IPS-18c (cell line): ENCODE measurements at regions not wholly inside any gene's neighbourhood (a gene's known extent, or its start where the extent isn't known, plus 50 kb on each side); places are given as distances from the start of the nearest gene placed in this dataset.
"Not testable (repeated sequence)": the region's sequence is repeated elsewhere in the genome, so short reads cannot be mapped to it uniquely, and the experiment has no call there.

Experiments
- H3K4me3 ChIP-seq: 2 replicates; pipeline ENCODE4 v1.7.0; 2013; ENCODE audit warnings: low read depth, mild to moderate bottlenecking, low read length, moderate library complexity; ENCODE audit not compliant: insufficient read depth
- H3K9me3 ChIP-seq: one replicate; pipeline ENCODE4 v1.6.1; 2013; ENCODE audit warnings: mild to moderate bottlenecking, low read length, moderate library complexity; ENCODE audit not compliant: control insufficient read depth, insufficient read depth

GRCh38 chr7:115558161-115558560 lies 472.4 kb downstream of the TFEC start:
- H3K9me3 ChIP-seq = no peaks in the 10 kb centered on the region
- H3K4me3 ChIP-seq = no peak overlapping the region

- H3K9me3 ChIP-seq, H3K4me3 ChIP-seq: not testable (repeated sequence)
Observed at GRCh38 chr7:115557296-115557695, 473.3 kb downstream of the TFEC start.

- Histone ChIP-seq H3K4me3 (no peak overlapping the region), H3K9me3 (no peaks in the 10 kb centered on the region)
Observed at GRCh38 chr7:115552766-115553165, 477.8 kb downstream of the TFEC start.

GRCh38 chr7:115549910-115550309 lies 480.7 kb downstream of the TFEC start:
- no peak overlapping the region for H3K4me3 ChIP-seq
- H3K9me3 ChIP-seq = no peaks in the 10 kb centered on the region

- no peak overlapping the region for H3K4me3 ChIP-seq
- H3K9me3 ChIP-seq = no peaks in the 10 kb centered on the region
Observed at GRCh38 chr7:115548756-115549155, 481.8 kb downstream of the TFEC start.

- no peak overlapping the region for H3K4me3 ChIP-seq
- H3K9me3 ChIP-seq = no peaks in the 10 kb centered on the region
Observed at GRCh38 chr7:115546790-115547189, 483.8 kb downstream of the TFEC start.

- Histone ChIP-seq H3K9me3 (no peaks in the 10 kb centered on the region), H3K4me3 (no peak overlapping the region)
Observed at GRCh38 chr7:115533785-115534184, 496.8 kb downstream of the TFEC start.

- H3K9me3 ChIP-seq = no peaks in the 10 kb centered on the region
- H3K4me3 ChIP-seq = no peak overlapping the region
Observed at GRCh38 chr7:115526278-115526677, 504.3 kb downstream of the TFEC start.

GRCh38 chr7:115522174-115522573 lies 508.4 kb downstream of the TFEC start:
- Histone ChIP-seq H3K4me3 (no peak overlapping the region), H3K9me3 (no peaks in the 10 kb centered on the region)

GRCh38 chr7:115516341-115516740 lies 514.2 kb downstream of the TFEC start:
- Histone ChIP-seq H3K9me3 (no peaks in the 10 kb centered on the region), H3K4me3 (no peak overlapping the region)

- H3K9me3 ChIP-seq = no peaks in the 10 kb centered on the region
- H3K4me3 ChIP-seq = no peak overlapping the region
Observed at GRCh38 chr7:115511330-115511729, 519.2 kb downstream of the TFEC start.

GRCh38 chr7:115505136-115505535 lies 525.4 kb downstream of the TFEC start:
- Histone ChIP-seq H3K9me3 (no peaks in the 10 kb centered on the region), H3K4me3 (no peak overlapping the region)

GRCh38 chr7:115499956-115500355 lies 530.6 kb downstream of the TFEC start:
- Histone ChIP-seq H3K9me3 (no peaks in the 10 kb centered on the region), H3K4me3 (no peak overlapping the region)

- Histone ChIP-seq H3K9me3 (no peaks in the 10 kb centered on the region), H3K4me3 (no peak overlapping the region)
Observed at GRCh38 chr7:115496006-115496405, 534.6 kb downstream of the TFEC start.

GRCh38 chr7:115494529-115495147 lies 535.9 kb downstream of the TFEC start:
- H3K4me3 ChIP-seq = no peak overlapping the region
- H3K9me3 ChIP-seq = no peaks in the 10 kb centered on the region

GRCh38 chr7:115493381-115493780 lies 537.2 kb downstream of the TFEC start:
- H3K4me3 ChIP-seq = no peak overlapping the region
- H3K9me3 ChIP-seq = no peaks in the 10 kb centered on the region

- Histone ChIP-seq H3K4me3 (no peak overlapping the region), H3K9me3 (no peaks in the 10 kb centered on the region)
Observed at GRCh38 chr7:115491744-115492380, 538.7 kb downstream of the TFEC start.

- Histone ChIP-seq H3K4me3 (no peak overlapping the region), H3K9me3 (no peaks in the 10 kb centered on the region)
Observed at GRCh38 chr7:115479448-115479847, 551.1 kb downstream of the TFEC start.

GRCh38 chr7:115478426-115478825 lies 552.1 kb downstream of the TFEC start:
- Histone ChIP-seq H3K9me3 (no peaks in the 10 kb centered on the region), H3K4me3 (no peak overlapping the region)
